ENCODE measurements at regions not wholly inside any gene's neighbourhood (a gene's known extent, or its start where the extent isn't known, plus 50 kb on each side); places are given as distances from the start of the nearest gene placed in this dataset.

DNA sequence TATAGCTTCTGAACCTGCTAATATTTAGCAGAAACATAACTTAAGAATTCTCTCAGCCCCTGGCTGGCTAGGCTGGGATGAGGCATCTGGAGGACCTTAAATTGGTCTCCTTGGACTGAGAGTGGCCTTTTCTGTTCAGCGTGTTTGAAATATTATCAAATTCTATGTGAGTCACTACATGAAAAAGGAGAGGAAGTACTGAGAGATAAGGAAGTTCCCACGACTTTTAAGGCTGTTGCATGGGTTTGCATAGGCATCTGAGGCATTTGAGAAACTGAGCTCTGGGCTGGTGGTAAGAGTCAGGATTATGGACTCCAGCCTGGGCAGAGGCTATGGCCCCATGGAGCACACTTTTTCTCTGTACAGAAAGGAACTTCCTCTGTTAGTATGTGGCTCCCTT is 816.2 kb upstream of the GRAMD2B start:
- no peak for DNase-seq (ENCODE audit: low spot score)

DNA sequence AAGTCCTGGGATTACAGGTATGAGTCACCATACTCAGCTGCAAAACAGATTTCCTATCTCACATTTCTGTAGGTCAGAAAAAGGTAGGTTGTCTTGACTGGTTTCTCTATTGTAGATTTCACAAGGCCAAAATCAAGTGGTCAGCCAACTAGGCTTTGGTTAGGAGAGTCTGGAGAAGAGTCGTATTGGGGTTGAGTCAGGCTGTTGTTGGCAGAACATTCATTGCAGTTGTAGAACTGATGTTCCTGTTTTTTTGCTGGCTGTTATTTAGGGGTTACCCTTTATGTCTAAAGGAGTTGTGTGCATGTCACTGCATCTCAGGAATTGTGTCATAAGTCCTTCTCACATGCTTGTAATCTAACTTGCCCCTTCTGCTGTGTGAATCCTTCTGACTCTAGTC is 814.2 kb upstream of the GRAMD2B start:
- no peak for DNase-seq (ENCODE audit: low spot score)

DNA sequence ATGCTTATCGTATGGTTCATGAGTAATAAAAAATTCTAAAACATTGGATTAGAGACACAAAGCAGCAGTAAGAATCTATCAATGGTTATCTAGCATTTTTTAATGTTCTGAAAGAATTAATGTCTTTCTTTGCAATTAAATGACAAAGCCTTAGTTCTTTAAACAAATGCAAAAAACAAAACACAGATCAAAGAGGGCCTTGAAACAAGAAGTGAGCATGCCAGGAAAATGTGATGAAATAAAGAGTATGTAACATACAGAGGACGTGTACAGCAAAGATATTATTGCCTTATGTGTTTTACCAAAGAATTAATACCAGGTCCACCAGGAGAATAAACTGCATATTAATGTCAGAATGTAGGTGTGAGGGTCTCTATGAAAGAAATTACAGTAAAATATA is 812.3 kb upstream of the GRAMD2B start:
- DNase-seq (ENCODE audit: low spot score) = no peak

- DNase-seq (ENCODE audit: low spot score) = no peak
Measured at GRCh38 chr5:125611541-125611940, 811.7 kb upstream of the GRAMD2B start.

DNA sequence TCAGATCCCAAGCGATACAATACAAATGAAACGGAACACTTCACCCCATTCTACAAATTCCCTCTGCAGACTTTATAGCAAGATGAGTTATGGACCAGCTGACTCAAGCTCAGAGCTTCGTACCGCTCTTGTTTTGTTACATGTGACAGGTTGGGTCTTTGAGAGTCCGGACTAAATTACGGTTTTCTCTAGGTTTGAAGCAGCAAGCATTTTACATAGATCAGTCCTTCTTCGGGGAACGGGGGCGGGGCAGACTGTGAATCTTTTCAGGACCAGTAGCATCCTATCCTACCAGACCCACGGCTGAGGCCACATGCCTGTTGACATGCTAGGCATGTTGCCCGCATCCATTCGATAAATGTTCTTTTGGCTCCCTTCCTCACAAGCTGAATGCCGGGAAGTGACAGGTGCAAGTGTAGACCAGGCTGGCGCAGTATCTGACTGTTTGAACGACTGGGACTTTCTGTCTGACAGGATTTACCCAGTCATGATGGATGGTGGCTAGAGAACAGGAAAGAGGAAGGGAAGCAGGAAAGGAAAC is 811.0 kb upstream of the GRAMD2B start:
- DNase-seq (ENCODE audit: low spot score) = no peak

GRCh38 chr5:125612776-125613175 is 810.4 kb upstream of the GRAMD2B start:
- DNase-seq (ENCODE audit: low spot score) = no peak

GRCh38 chr5:125630237-125630636 is 793.0 kb upstream of the GRAMD2B start:
- no peak for DNase-seq (ENCODE audit: low spot score)

GRCh38 chr5:125633523-125633922 is 789.7 kb upstream of the GRAMD2B start:
- DNase-seq (ENCODE audit: low spot score) = no peak

DNA sequence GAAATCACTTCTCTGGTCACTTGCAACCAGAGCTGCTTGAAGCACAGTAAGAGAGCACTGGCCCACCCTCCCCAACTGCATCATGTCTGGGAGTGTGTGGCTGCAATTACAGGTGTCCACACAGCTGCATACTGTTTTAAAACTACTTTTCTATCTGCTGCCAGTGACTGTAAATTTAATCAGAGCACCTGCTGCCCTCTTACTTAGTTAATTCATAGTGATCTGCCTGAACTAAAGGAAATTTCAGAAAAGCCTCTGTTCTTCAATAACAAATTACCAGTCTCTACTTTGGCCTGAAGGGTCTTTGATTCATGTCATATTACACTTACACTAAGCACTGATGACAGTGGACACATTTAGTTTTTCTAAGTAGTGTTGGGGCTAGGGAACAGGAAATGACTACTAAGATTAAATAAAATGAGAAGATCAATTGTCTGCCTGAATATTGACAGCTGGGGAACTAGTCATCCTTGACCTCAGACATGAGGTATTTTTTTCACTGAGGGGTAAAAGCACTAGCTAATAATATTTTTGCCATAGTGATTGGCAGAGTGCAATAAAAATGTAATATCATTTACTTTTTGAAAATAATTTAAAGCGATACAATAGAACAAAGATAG is 788.9 kb upstream of the GRAMD2B start:
- DNase-seq (ENCODE audit: low spot score) = no peak

GRCh38 chr5:125639858-125640257 is 783.4 kb upstream of the GRAMD2B start:
- no peak for DNase-seq (ENCODE audit: low spot score)

- no peak for DNase-seq (ENCODE audit: low spot score)
Measured at GRCh38 chr5:125652761-125653160, 770.4 kb upstream of the GRAMD2B start.

- DNase-seq (ENCODE audit: low spot score) = no peak
Measured at GRCh38 chr5:125654392-125654791, 768.8 kb upstream of the GRAMD2B start.

DNA sequence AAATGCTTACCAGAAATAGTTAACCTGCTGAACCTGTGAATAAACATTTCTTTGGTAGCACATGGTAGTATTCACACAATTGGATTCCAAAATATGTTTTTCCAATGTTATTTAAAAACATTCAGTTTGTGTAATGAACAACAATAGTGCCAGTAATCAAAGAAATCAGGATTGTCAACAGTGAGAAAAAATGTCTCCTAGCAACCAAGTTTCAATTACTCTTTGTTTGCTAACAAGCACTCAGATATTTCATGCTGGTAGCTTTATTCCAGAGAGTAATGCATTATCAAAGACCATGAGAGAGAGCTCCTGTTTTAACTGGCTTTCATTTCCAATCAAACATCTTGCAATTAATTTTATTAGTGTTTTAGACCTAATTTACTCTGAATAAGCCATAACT is 768.1 kb upstream of the GRAMD2B start:
- DNase-seq (ENCODE audit: low spot score) = no peak

DNA sequence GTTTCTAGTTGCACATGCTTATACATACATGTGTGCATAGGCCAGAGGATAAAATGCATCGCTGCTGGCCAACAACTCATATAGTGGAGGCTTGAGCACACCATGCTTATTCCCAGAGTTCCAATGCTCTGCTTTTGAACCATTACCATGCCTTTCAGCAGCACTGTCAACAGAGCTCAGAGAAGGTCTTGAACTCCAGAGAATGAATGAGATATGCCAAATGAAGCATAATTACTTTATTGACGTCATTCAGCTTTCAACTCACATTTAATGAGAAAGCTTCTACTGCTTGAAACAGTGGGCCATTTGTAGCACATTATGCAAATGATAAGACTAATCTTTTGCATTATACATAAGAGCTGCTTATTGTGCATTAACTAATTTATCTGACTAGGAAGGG is 765.3 kb upstream of the GRAMD2B start:
- DNase-seq (ENCODE audit: low spot score) = no peak

DNA sequence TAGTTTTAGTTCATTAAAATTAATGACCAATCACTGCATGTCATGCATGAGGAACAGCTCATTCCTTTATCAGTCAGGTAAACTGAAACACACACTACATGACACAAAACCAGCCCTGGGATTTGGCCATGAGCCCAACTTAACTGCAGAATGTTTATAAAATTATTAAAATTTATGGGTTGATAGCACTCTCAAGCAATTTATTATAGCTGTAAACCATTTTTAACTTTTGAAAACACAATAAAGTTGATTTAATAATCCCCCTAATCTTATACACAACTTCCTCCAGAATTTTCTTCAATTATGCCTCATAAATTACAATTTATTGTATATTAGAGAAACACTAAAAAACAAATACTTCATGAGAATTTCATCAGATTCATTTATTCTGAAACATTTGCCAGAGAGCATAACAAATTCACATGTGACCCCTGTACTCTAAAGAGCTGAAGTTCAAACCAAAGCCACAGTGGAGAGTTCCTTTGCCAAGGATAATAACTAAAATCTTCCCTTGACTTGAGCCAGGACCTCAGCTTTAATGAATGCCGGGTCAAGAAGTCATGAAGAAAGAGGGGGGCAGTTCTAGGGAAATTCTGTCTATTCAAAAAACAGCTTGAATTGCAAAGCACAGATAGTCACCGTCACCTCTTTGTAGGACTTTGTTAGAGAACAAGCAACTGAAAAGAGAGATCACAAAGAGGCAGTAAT is 763.7 kb upstream of the GRAMD2B start:
- no peak for DNase-seq (ENCODE audit: low spot score)

- no peak for DNase-seq (ENCODE audit: low spot score)
Measured at GRCh38 chr5:125660231-125660895, 762.8 kb upstream of the GRAMD2B start.

DNA sequence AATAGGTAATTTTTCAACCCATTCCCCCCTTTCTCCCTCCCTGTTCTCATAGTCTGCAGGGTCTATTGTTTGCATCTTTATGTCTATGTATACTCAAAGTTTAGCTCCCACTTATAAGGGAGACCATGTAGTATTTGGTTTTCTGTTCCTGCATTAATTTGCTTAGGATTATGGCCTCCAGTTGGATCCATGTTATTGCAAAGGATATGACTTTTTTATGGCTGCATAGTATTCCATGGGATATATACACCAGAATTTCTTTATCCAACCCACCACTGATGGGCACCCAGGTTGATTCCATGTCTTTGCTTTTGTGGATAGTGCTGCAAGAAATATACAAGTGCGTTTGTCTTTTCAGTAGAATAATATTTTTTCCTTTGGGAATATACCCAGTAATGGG is 761.6 kb upstream of the GRAMD2B start:
- DNase-seq (ENCODE audit: low spot score) = no peak

- no peak for DNase-seq (ENCODE audit: low spot score)
Measured at GRCh38 chr5:125668884-125669283, 754.3 kb upstream of the GRAMD2B start.

DNA sequence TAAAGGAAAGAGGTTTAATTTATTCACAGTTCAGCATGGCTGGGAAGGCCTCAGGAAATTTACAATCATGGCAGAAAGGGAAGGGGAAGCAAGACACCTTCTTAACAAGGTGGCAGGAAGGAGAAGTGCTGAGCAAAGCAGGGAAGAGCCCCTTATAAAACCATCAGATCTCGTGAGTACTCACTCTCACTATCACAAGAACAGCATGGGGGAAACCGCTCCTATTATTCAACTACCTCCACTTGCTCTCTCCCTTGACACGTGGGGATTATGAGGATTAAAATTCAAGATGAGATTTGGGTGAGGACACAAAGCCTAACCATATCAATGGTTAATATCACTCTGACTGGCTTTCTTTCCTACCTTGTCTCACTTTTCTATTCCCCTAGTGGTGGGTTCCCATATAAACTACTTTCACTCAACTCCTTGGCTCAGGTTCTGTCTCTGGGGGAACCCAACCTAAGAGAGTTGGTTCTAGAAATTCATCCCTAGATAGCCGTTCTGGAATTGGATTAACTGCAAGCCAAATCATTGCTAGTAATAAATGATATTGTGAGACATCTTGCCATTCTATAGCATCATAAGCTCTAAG is 749.8 kb upstream of the GRAMD2B start:
- DNase-seq (ENCODE audit: low spot score) = no peak

GRCh38 chr5:125679522-125679921 is 743.7 kb upstream of the GRAMD2B start:
- no peak for DNase-seq (ENCODE audit: low spot score)

- no peak for DNase-seq (ENCODE audit: low spot score)
Measured at GRCh38 chr5:125683669-125684068, 739.5 kb upstream of the GRAMD2B start.

- DNase-seq (ENCODE audit: low spot score) = no peak
Measured at GRCh38 chr5:125685771-125686170, 737.4 kb upstream of the GRAMD2B start.
